GM23248 (cell line): ENCODE measurements at regions not wholly inside any gene's neighbourhood (a gene's known extent, or its start where the extent isn't known, plus 50 kb on each side); places are given as distances from the start of the nearest gene placed in this dataset.
A peak's percentile ranks its signal among the peaks of the same experiment; 100 is the strongest.

Experiments
- DNase-seq: peaks from one replicate; pipeline ENCODE4 v3.0.0-alpha.2; 2015
- H2AFZ ChIP-seq: fragments of 200-600 bp; sonication (generic); 2 replicates; pipeline ENCODE4 v1.6.1; 2016; ENCODE audit warnings: antibody characterized with exemption
- H3F3A ChIP-seq: fragments of 200-600 bp; sonication (generic); 2 replicates; pipeline ENCODE4 v1.6.1; 2016; ENCODE audit warnings: mild to moderate bottlenecking, antibody characterized with exemption, mixed run types; ENCODE audit not compliant: insufficient read depth
- H3K27ac ChIP-seq: fragments of 200-600 bp; sonication (generic); 2 replicates; pipeline ENCODE4 v1.5.1; 2016; ENCODE audit warnings: mild to moderate bottlenecking
- H3K27me3 ChIP-seq: fragments of 200-600 bp; sonication (generic); replicated peaks from 2 replicates; pipeline ENCODE4 v1.6.1; 2016; ENCODE audit warnings: mild to moderate bottlenecking; ENCODE audit not compliant: insufficient read depth
- H3K36me3 ChIP-seq: fragments of 200-600 bp; sonication (generic); 2 replicates; pipeline ENCODE4 v1.6.1; 2016; ENCODE audit warnings: low read depth, mild to moderate bottlenecking
- H3K4me1 ChIP-seq: fragments of 200-600 bp; sonication (generic); 2 replicates; pipeline ENCODE4 v1.6.1; 2016; ENCODE audit warnings: mild to moderate bottlenecking; ENCODE audit not compliant: insufficient read depth
- H3K4me2 ChIP-seq: fragments of 200-600 bp; sonication (generic); one replicate; pipeline ENCODE4 v1.6.1; 2016; ENCODE audit warnings: mild to moderate bottlenecking; ENCODE audit not compliant: unreplicated experiment
- H3K4me3 ChIP-seq: fragments of 200-600 bp; sonication (generic); 2 replicates; pipeline ENCODE4 v1.5.1; 2016; ENCODE audit warnings: mild to moderate bottlenecking
- H3K79me2 ChIP-seq: fragments of 200-600 bp; sonication (generic); 2 replicates; pipeline ENCODE4 v1.6.1; 2016; ENCODE audit warnings: mild to moderate bottlenecking; ENCODE audit not compliant: insufficient read depth
- H3K9ac ChIP-seq: fragments of 200-600 bp; sonication (generic); 2 replicates; pipeline ENCODE4 v1.6.1; 2016; ENCODE audit warnings: mild to moderate bottlenecking
- H3K9me2 ChIP-seq: fragments of 200-600 bp; sonication (generic); 2 replicates; pipeline ENCODE4 v1.6.1; 2016; ENCODE audit warnings: mixed run types, mild to moderate bottlenecking, moderate library complexity; ENCODE audit not compliant: insufficient read depth
- H3K9me3 ChIP-seq: fragments of 200-600 bp; sonication (generic); one replicate; pipeline ENCODE4 v1.6.1; 2017; ENCODE audit warnings: low read depth
- H4K20me1 ChIP-seq: fragments of 200-600 bp; sonication (generic); 2 replicates; pipeline ENCODE4 v1.6.0; 2016; ENCODE audit not compliant: insufficient read depth
- EZH2 ChIP-seq: fragments of 200-600 bp; sonication (generic); IDR thresholded peaks from 2 replicates; pipeline ENCODE4 v1.6.1; 2018; ENCODE audit warnings: antibody characterized with exemption, mild to moderate bottlenecking; ENCODE audit not compliant: insufficient read depth, poor library complexity, severe bottlenecking
- EZH2phosphoT487 ChIP-seq: fragments of 200-600 bp; sonication (generic); IDR thresholded peaks from 2 replicates; pipeline ENCODE4 v1.6.1; 2018; ENCODE audit warnings: antibody characterized with exemption, moderate library complexity, mild to moderate bottlenecking, low read depth; ENCODE audit not compliant: insufficient read depth
- WGBS, 2 experiments: methylation state at CpG; one replicate each; pipeline ENCODE4 v1.1.6; 2015 to 2017; ENCODE audit warnings: low lambda C conversion rate in 2 of 2, low coverage in 1 of 2; ENCODE audit errors: missing lambda C conversion rate in 2 of 2; 5-methylcytosine and 5-hydroxymethylcytosine counted together
- in situ Hi-C: fragments of 300-500 bp; cut with MboI; formaldehyde crosslinking; loops from 2 replicates; pipeline ENCODE4 v1.15.0; 2020

- no peak for DNase-seq
- no peaks in the 10 kb centered on the region for H3K9me2 ChIP-seq
- TF ChIP-seq EZH2phosphoT487 (no peak), EZH2 (no peak)
- in situ Hi-C loops = no loop called here
- H4K20me1 ChIP-seq = no peaks in the 10 kb centered on the region
- H3K79me2 ChIP-seq = no peaks in the 10 kb centered on the region
- no peak overlapping the region for H3K9ac ChIP-seq
- H3K27ac ChIP-seq = no peak overlapping the region
- no peaks in the 10 kb centered on the region for H3K36me3 ChIP-seq
- peaks cover 17% of the 10 kb centered on the region for H3K4me1 ChIP-seq
- H3K27me3 ChIP-seq = no peaks in the 10 kb centered on the region
- no peak overlapping the region for H3K4me3 ChIP-seq
- H2AFZ ChIP-seq = no peak overlapping the region
- no peak overlapping the region for H3K4me2 ChIP-seq
- no peaks in the 10 kb centered on the region for H3K9me3 ChIP-seq
- WGBS, 2 experiments = 95 to 97% methylated on average over 4 of the region's 4 CpGs
- H3F3A ChIP-seq = peaks cover 9% of the 10 kb centered on the region
These were observed 176.3 kb downstream of the RPS24 start for GRCh38 chr10:78209970-78210369.

- Histone ChIP-seq H2AFZ (no peak overlapping the region), H3K4me3 (no peak overlapping the region), H3K36me3 (no peaks in the 10 kb centered on the region), H3K9me3 (no peaks in the 10 kb centered on the region), H4K20me1 (no peaks in the 10 kb centered on the region), H3K79me2 (no peaks in the 10 kb centered on the region), H3K27me3 (no peaks in the 10 kb centered on the region), H3K9me2 (no peaks in the 10 kb centered on the region), H3K4me2 (no peak overlapping the region), H3K27ac (no peak overlapping the region), H3K4me1 (peaks cover 22% of the 10 kb centered on the region), H3K9ac (no peak overlapping the region), H3F3A (peaks cover 9% of the 10 kb centered on the region)
- in situ Hi-C loops = no loop called here
- TF ChIP-seq EZH2 (no peak), EZH2phosphoT487 (no peak)
- no peak for DNase-seq
- WGBS, 2 experiments = 94% methylated on average over 5 of the region's 5 CpGs
These were observed 176.9 kb downstream of the RPS24 start for GRCh38 chr10:78210548-78210947.

- Histone ChIP-seq H3K9ac (no peak overlapping the region), H3K79me2 (no peaks in the 10 kb centered on the region), H3K36me3 (no peaks in the 10 kb centered on the region), H3K4me2 (no peak overlapping the region), H3K4me3 (no peak overlapping the region), H3K4me1 (peaks cover 27% of the 10 kb centered on the region), H3K27ac (no peak overlapping the region), H3K9me3 (no peaks in the 10 kb centered on the region), H4K20me1 (no peaks in the 10 kb centered on the region), H3K9me2 (no peaks in the 10 kb centered on the region), H3K27me3 (no peaks in the 10 kb centered on the region), H3F3A (peaks cover 9% of the 10 kb centered on the region), H2AFZ (no peak overlapping the region)
- in situ Hi-C loops = no loop called here
- DNase-seq = no peak
- TF ChIP-seq EZH2 (no peak), EZH2phosphoT487 (no peak)
- WGBS, 2 experiments = 91 to 92% methylated on average over 5 to 6 of the region's 6 CpGs
These were observed 177.3 kb downstream of the RPS24 start for GRCh38 chr10:78210976-78211375.

- in situ Hi-C loops = no loop called here
- H3K36me3 ChIP-seq = no peaks in the 10 kb centered on the region
- peaks cover 9% of the 10 kb centered on the region for H3F3A ChIP-seq
- no peaks in the 10 kb centered on the region for H3K9me3 ChIP-seq
- H3K4me1 ChIP-seq = peaks cover 27% of the 10 kb centered on the region
- no peak overlapping the region for H3K9ac ChIP-seq
- no peak overlapping the region for H3K4me3 ChIP-seq
- H2AFZ ChIP-seq = no peak overlapping the region
- H3K27me3 ChIP-seq = no peaks in the 10 kb centered on the region
- peak; percentile 79 for DNase-seq
- no peaks in the 10 kb centered on the region for H3K9me2 ChIP-seq
- no peak overlapping the region for H3K27ac ChIP-seq
- WGBS, 2 experiments = 46 to 55% methylated on average over 6 of the region's 6 CpGs
- no peak overlapping the region for H3K4me2 ChIP-seq
- H3K79me2 ChIP-seq = no peaks in the 10 kb centered on the region
- H4K20me1 ChIP-seq = no peaks in the 10 kb centered on the region
- TF ChIP-seq EZH2 (no peak), EZH2phosphoT487 (no peak)
These were observed 177.9 kb downstream of the RPS24 start for GRCh38 chr10:78211561-78212051.
